Activated naive CD8-positive, alpha-beta T cell treated with anti-CD3 and anti-CD28 coated beads for 36 hours (primary cell): ENCODE measurements at regions not wholly inside any gene's neighbourhood (a gene's known extent, or its start where the extent isn't known, plus 50 kb on each side); places are given as distances from the start of the nearest gene placed in this dataset.
"Not testable (repeated sequence)": the region's sequence is repeated elsewhere in the genome, so short reads cannot be mapped to it uniquely, and the experiment has no call there.

Experiments
- DNase-seq: peaks from one replicate; pipeline ENCODE4 v3.0.0; 2021
- H3K27ac Mint-ChIP-seq: one replicate; pipeline ENCODE4 v1.8.0; 2022; ENCODE audit warnings: mild to moderate bottlenecking, moderate library complexity, mixed read lengths
- H3K27me3 Mint-ChIP-seq: one replicate; pipeline ENCODE4 v1.8.0; 2022; ENCODE audit warnings: mild to moderate bottlenecking, mixed read lengths
- H3K36me3 Mint-ChIP-seq: one replicate; pipeline ENCODE4 v1.8.0; 2021; ENCODE audit warnings: mild to moderate bottlenecking, mixed read lengths
- H3K4me1 Mint-ChIP-seq: one replicate; pipeline ENCODE4 v1.8.0; 2021; ENCODE audit warnings: mixed read lengths
- H3K4me3 Mint-ChIP-seq: one replicate; pipeline ENCODE4 v1.8.0; 2022; ENCODE audit warnings: mild to moderate bottlenecking, moderate library complexity, mixed read lengths
- H3K9me3 Mint-ChIP-seq: one replicate; pipeline ENCODE4 v1.8.0; 2022; ENCODE audit warnings: mixed read lengths

GRCh38 chr13:76630629-76631230 is 255.5 kb downstream of the KCTD12 start:
- no peak for DNase-seq
- no peaks in the 10 kb centered on the region for H3K36me3 Mint-ChIP-seq

GRCh38 chr13:76622315-76623040 is 263.7 kb downstream of the KCTD12 start:
- Mint-ChIP-seq H3K4me1 (no peaks in the 10 kb centered on the region), H3K27ac (no peak overlapping the region), H3K27me3 (peaks cover 21% of the 10 kb centered on the region), H3K9me3 (peaks cover 3% of the 10 kb centered on the region), H3K36me3 (no peaks in the 10 kb centered on the region), H3K4me3 (no peak overlapping the region)
- no peak for DNase-seq

More at GRCh38 chr13:76630629-76631230, 255.5 kb downstream of the KCTD12 start:
- Mint-ChIP-seq H3K4me1 (no peaks in the 10 kb centered on the region), H3K4me3 (no peak overlapping the region), H3K27ac (no peak overlapping the region), H3K27me3 (peaks cover 19% of the 10 kb centered on the region), H3K9me3 (peaks cover 3% of the 10 kb centered on the region)

DNA sequence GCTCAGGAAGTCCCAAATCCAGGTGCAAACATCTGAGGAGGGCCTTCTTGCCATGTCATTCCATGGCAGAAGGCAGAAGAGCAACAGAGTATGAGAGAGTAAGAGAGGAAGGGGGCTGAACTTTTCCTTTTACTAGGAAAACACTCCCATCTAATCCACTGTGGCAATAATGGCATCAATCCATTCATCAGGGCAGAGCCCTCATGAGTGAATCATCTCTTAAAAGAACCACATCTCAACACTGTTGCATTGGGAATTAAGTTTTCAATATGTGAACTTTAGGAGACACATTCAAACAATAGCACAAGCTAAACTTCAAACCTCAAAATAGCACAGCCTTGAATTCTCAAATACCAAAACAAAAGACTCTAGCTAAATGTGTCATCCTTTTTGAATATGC is 264.5 kb downstream of the KCTD12 start:
- no peaks in the 10 kb centered on the region for H3K36me3 Mint-ChIP-seq
- H3K4me3 Mint-ChIP-seq, result no peak overlapping the region
- peaks cover 3% of the 10 kb centered on the region for H3K9me3 Mint-ChIP-seq
- no peak for DNase-seq
- H3K4me1 Mint-ChIP-seq, result no peaks in the 10 kb centered on the region
- H3K27ac Mint-ChIP-seq, result no peak overlapping the region
- H3K27me3 Mint-ChIP-seq, result peaks cover 16% of the 10 kb centered on the region

DNA sequence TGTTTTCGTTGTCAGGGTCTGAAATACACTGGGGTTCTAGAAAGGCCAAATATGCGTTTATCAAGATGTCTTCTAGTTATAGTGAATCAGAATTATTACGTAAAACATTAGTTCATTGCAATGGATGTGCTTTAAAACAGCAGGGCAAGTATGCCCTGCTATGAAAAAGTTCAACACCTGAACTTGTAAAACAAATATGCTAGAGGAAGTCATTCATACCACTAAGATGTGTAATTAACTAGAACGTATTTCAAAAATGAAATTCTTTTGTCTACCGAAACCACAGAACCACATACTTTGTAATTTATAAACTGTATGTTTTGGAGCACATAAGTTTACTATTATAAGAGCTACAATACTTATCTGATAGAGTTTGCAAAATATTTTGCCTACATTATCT is 266.2 kb downstream of the KCTD12 start:
- DNase-seq, result no peak
- Mint-ChIP-seq H3K27ac (no peak overlapping the region), H3K27me3 (peaks cover 13% of the 10 kb centered on the region), H3K4me1 (no peaks in the 10 kb centered on the region), H3K4me3 (no peak overlapping the region), H3K9me3 (peaks cover 3% of the 10 kb centered on the region), H3K36me3 (no peaks in the 10 kb centered on the region)

DNA sequence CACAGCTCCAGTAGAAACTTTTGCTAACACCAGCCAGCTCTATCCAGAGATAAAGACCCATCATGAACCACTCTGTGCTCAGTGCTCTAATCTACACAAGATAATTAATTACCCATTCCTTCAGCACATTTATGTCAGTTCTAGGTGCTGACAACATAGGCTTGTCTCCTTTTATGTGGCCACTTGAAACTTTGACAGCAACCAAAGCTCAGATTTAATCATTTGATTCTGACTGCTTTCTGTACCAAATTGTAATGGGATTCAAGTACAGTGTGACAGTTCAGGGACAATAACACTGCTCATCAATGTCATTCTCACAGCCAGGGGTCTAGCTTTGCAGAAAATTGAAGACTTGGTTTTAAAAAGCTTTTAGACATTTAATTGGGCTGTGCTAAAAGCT is 266.6 kb downstream of the KCTD12 start:
- DNase-seq, result no peak
- peaks cover 13% of the 10 kb centered on the region for H3K27me3 Mint-ChIP-seq
- H3K9me3 Mint-ChIP-seq, result peaks cover 3% of the 10 kb centered on the region
- no peaks in the 10 kb centered on the region for H3K36me3 Mint-ChIP-seq
- no peak overlapping the region for H3K4me3 Mint-ChIP-seq
- H3K27ac Mint-ChIP-seq, result no peak overlapping the region
- H3K4me1 Mint-ChIP-seq, result no peaks in the 10 kb centered on the region

DNA sequence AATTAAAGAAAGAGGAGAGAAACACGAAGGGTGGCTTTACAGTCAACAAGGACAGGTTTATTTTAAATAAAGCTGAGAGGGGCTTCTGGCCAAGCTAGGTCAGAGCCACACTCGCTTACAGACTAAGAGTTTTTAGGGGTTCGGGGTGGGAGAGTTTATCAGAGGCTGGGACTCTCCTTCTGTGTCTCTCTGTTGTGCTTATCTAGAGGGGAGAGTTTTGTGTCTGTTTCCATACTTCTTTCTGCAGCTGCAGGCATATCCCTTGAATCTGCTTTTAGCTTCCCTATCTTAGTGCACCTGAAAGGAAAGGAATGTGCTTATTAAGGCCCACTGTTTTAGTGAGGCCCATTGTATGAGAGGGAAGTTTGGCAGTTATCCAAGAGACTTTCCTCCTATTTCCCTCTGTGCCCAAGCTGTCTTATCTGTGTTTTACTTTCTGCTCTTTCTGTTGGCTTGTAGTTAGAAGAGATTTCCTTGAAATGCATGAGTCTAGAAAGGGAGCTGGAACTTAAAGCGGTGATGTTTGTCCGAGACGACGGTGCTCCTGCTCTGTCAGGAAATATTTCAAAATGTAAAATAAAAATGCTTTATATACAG is 275.3 kb downstream of the KCTD12 start:
- no peak overlapping the region for H3K4me3 Mint-ChIP-seq
- H3K36me3 Mint-ChIP-seq, result no peaks in the 10 kb centered on the region
- no peaks in the 10 kb centered on the region for H3K27me3 Mint-ChIP-seq
- H3K4me1 Mint-ChIP-seq, result no peaks in the 10 kb centered on the region
- DNase-seq, result no peak
- no peaks in the 10 kb centered on the region for H3K9me3 Mint-ChIP-seq
- no peak overlapping the region for H3K27ac Mint-ChIP-seq

DNA sequence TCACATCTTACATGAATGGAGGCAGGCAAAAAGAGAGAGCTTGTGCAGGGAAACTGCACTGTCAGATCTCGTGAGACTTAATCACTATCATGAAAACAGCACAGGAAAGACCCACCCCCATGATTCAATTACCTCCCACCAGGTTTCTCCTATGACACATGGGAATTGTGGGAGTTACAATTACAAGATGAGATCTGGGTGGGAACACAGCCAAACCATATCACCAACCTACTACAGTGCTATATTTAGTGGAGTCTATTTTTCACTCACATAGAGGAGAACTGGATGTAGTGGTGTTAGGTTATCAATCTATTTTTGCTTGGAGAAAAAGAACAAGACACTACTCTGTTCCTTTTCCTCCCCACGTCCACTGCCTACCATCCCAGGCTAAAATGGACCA is 276.6 kb downstream of the KCTD12 start:
- Mint-ChIP-seq H3K36me3 (no peaks in the 10 kb centered on the region), H3K4me3 (no peak overlapping the region), H3K27me3 (peaks cover 3% of the 10 kb centered on the region), H3K27ac (no peak overlapping the region), H3K9me3 (no peaks in the 10 kb centered on the region), H3K4me1 (no peaks in the 10 kb centered on the region)
- DNase-seq, result no peak

GRCh38 chr13:76607866-76608265 is 278.3 kb downstream of the KCTD12 start:
- Mint-ChIP-seq H3K4me3 (no peak overlapping the region), H3K27ac (no peak overlapping the region), H3K36me3 (no peaks in the 10 kb centered on the region), H3K9me3 (no peaks in the 10 kb centered on the region), H3K27me3 (peaks cover 6% of the 10 kb centered on the region), H3K4me1 (no peaks in the 10 kb centered on the region)
- no peak for DNase-seq

- Mint-ChIP-seq H3K9me3 (no peaks in the 10 kb centered on the region), H3K36me3 (no peaks in the 10 kb centered on the region), H3K27ac (no peak overlapping the region), H3K4me3 (no peak overlapping the region), H3K4me1 (no peaks in the 10 kb centered on the region), H3K27me3 (peaks cover 6% of the 10 kb centered on the region)
- DNase-seq, result no peak
Measured at GRCh38 chr13:76600081-76600480, 286.1 kb downstream of the KCTD12 start.

DNA sequence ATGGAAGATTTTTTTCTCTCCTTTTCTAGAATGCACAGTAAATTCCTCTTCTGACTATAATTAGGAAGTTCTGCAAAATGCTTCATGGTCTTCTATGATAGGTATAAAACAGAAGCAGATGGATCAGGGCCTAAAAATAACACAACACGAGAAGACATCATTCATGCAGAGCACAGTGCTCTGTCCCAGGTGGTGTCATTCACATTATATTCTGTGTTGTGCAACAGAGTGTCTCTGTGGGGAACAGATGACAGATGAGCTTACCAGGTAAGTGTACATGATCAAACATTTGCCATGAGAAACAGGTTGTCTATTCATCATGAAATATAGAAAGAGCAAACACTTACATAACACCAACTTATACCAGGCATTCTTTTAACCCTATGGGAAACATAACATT is 288.3 kb downstream of the KCTD12 start:
- no peak for DNase-seq
- no peak overlapping the region for H3K4me3 Mint-ChIP-seq
- no peaks in the 10 kb centered on the region for H3K36me3 Mint-ChIP-seq
- no peak overlapping the region for H3K27ac Mint-ChIP-seq
- no peaks in the 10 kb centered on the region for H3K4me1 Mint-ChIP-seq
- peaks cover 2% of the 10 kb centered on the region for H3K9me3 Mint-ChIP-seq
- no peaks in the 10 kb centered on the region for H3K27me3 Mint-ChIP-seq

DNA sequence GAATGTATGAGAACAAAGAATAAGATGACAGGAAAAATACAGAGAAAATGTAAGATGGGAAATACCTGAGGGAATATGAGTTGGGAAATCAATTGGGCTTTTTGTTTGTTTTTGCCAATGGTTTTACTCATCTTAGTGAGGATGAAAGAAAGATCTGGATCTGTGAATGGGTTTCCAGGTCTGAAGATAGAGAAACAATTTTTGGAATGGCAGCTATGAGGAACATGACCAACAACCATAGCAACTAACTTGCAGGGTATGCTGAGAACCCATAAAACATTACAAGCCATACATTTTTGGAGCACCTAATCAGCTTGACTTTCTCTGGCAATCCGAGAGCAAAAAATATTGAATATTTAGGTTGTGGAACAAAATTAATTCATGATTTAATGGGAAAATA is 290.0 kb downstream of the KCTD12 start:
- no peak overlapping the region for H3K4me3 Mint-ChIP-seq
- no peak overlapping the region for H3K27ac Mint-ChIP-seq
- H3K4me1 Mint-ChIP-seq, result no peaks in the 10 kb centered on the region
- peaks cover 2% of the 10 kb centered on the region for H3K9me3 Mint-ChIP-seq
- no peaks in the 10 kb centered on the region for H3K27me3 Mint-ChIP-seq
- DNase-seq, result no peak
- H3K36me3 Mint-ChIP-seq, result no peaks in the 10 kb centered on the region

GRCh38 chr13:76594435-76594834 is 291.8 kb downstream of the KCTD12 start:
- Mint-ChIP-seq H3K27ac (no peak overlapping the region), H3K4me3 (no peak overlapping the region), H3K36me3 (no peaks in the 10 kb centered on the region), H3K27me3 (no peaks in the 10 kb centered on the region), H3K4me1 (no peaks in the 10 kb centered on the region), H3K9me3 (peaks cover 2% of the 10 kb centered on the region)
- no peak for DNase-seq

- DNase-seq, result no peak
- Mint-ChIP-seq H3K27me3 (peaks cover 4% of the 10 kb centered on the region), H3K36me3 (no peaks in the 10 kb centered on the region), H3K4me3 (no peak overlapping the region), H3K4me1 (no peaks in the 10 kb centered on the region), H3K27ac (no peak overlapping the region), H3K9me3 (no peaks in the 10 kb centered on the region)
Measured at GRCh38 chr13:76586842-76587241, 299.4 kb downstream of the KCTD12 start.

DNA sequence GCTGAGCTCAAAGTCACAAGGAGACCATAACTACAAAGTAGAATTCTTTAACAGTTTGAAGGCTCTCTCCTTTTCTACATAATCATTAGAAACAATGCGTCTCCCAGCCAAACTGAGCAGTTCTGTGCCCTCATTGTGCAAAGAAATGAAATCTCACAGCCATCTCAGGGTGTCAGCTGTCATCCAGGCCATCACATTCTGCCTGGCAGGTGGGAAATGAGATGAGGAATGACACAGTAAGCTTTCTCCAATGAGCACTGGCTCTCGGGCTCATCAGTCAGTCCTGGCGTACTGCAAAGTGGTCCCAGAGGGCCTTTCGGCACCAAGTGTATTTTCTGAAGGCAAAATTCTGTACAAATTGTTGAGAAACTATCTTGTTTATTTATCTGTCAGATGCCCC is 306.5 kb downstream of the KCTD12 start:
- Mint-ChIP-seq H3K27me3 (no peaks in the 10 kb centered on the region), H3K36me3 (no peaks in the 10 kb centered on the region), H3K27ac (no peak overlapping the region), H3K9me3 (peaks cover 9% of the 10 kb centered on the region), H3K4me1 (no peaks in the 10 kb centered on the region), H3K4me3 (no peak overlapping the region)
- DNase-seq, result no peak

GRCh38 chr13:76575634-76576033 is 310.6 kb downstream of the KCTD12 start:
- H3K36me3 Mint-ChIP-seq, DNase-seq, H3K27me3 Mint-ChIP-seq, H3K4me1 Mint-ChIP-seq, H3K27ac Mint-ChIP-seq, H3K4me3 Mint-ChIP-seq: not testable (repeated sequence)
- H3K9me3 Mint-ChIP-seq, result peaks cover 13% of the 10 kb centered on the region

GRCh38 chr13:76570510-76570971 is 315.7 kb downstream of the KCTD12 start:
- H3K27ac Mint-ChIP-seq, result no peak overlapping the region
- H3K36me3 Mint-ChIP-seq, result no peaks in the 10 kb centered on the region
- DNase-seq, result no peak
- H3K4me1 Mint-ChIP-seq, result no peaks in the 10 kb centered on the region
- peaks cover 5% of the 10 kb centered on the region for H3K9me3 Mint-ChIP-seq
- H3K27me3 Mint-ChIP-seq, result peaks cover 6% of the 10 kb centered on the region
- H3K4me3 Mint-ChIP-seq, result no peak overlapping the region
